Testis (tissue), 2 donors: ENCODE measurements at regions not wholly inside any gene's neighbourhood (a gene's known extent, or its start where the extent isn't known, plus 50 kb on each side); places are given as distances from the start of the nearest gene placed in this dataset.

Experiments used
- POLR2A ChIP-seq: fragments of 450-650 bp; IDR thresholded peaks from one replicate; pipeline ENCODE4 v1.6.1; 2017; ENCODE audit warnings: antibody characterized with exemption, mild to moderate bottlenecking, moderate library complexity
- TF ChIP-seq, protein P1 (sequence below), 3 experiments: fragments of 450-650 bp in 2 of 3; fragments of 200-600 bp in 1 of 3; sonication (generic) in 1 of 3; IDR thresholded peaks; one replicate each; pipeline ENCODE4 v1.5.1; 2016 to 2019; ENCODE audit warnings: antibody characterized with exemption in 3 of 3, mild to moderate bottlenecking in 2 of 3, moderate library complexity in 1 of 3

DNA sequence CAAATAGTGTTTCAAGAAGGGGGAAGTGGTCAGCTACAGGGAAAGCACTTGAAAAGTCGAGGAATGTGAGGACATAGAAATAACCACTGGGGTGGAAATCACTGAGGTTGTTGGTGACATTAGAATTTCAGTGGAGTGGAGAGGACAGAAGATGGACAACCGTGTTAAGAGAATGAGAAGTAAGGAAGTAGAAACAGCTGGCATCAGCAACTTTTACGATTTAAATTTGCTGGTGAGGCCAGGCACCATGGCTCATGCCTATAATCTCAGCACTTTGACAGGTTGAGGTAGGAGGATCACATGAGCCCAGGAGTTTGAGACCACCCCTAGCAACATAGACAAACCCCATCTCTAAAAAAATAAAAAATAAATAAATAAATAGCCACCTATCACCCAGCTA is 83.2 kb upstream of the PSMD7 start:
- TF ChIP-seq, protein P1, sequence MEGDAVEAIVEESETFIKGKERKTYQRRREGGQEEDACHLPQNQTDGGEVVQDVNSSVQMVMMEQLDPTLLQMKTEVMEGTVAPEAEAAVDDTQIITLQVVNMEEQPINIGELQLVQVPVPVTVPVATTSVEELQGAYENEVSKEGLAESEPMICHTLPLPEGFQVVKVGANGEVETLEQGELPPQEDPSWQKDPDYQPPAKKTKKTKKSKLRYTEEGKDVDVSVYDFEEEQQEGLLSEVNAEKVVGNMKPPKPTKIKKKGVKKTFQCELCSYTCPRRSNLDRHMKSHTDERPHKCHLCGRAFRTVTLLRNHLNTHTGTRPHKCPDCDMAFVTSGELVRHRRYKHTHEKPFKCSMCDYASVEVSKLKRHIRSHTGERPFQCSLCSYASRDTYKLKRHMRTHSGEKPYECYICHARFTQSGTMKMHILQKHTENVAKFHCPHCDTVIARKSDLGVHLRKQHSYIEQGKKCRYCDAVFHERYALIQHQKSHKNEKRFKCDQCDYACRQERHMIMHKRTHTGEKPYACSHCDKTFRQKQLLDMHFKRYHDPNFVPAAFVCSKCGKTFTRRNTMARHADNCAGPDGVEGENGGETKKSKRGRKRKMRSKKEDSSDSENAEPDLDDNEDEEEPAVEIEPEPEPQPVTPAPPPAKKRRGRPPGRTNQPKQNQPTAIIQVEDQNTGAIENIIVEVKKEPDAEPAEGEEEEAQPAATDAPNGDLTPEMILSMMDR (IDR thresholded peaks at IDR 0.05), result no peak
- TF ChIP-seq POLR2A, result no peak
